ENCODE measurements at regions not wholly inside any gene's neighbourhood (a gene's known extent, or its start where the extent isn't known, plus 50 kb on each side); places are given as distances from the start of the nearest gene placed in this dataset.

GRCh38 chr21:38036016-38036415 lies 119.8 kb upstream of the KCNJ6 start:
- TF ChIP-seq CTCF (IDR thresholded peaks at IDR 0.05; ENCODE audit: borderline replicate concordance, control extremely low read depth, extremely low read depth, insufficient read depth, missing control alignments), result no peak
- DNase-seq (ENCODE audit: low spot score), result no peak
- in situ Hi-C loops (cut with MboI; ENCODE audit: low sequenced_read_pairs, unreplicated experiment), result no loop called here

GRCh38 chr21:38037416-38037815 lies 121.2 kb upstream of the KCNJ6 start:
- TF ChIP-seq CTCF (IDR thresholded peaks at IDR 0.05; ENCODE audit: borderline replicate concordance, control extremely low read depth, extremely low read depth, insufficient read depth, missing control alignments), result no peak
- no peak for DNase-seq (ENCODE audit: low spot score)
- in situ Hi-C loops (cut with MboI; ENCODE audit: low sequenced_read_pairs, unreplicated experiment), result no loop called here

- no peak for DNase-seq (ENCODE audit: low spot score)
- TF ChIP-seq CTCF (IDR thresholded peaks at IDR 0.05; ENCODE audit: borderline replicate concordance, control extremely low read depth, extremely low read depth, insufficient read depth, missing control alignments), result no peak
Measured at GRCh38 chr21:38039369-38039768, 123.1 kb upstream of the KCNJ6 start.

GRCh38 chr21:38039841-38040240 lies 123.6 kb upstream of the KCNJ6 start:
- no peak for DNase-seq (ENCODE audit: low spot score)
- TF ChIP-seq CTCF (IDR thresholded peaks at IDR 0.05; ENCODE audit: borderline replicate concordance, control extremely low read depth, extremely low read depth, insufficient read depth, missing control alignments), result no peak
- in situ Hi-C loops (cut with MboI; ENCODE audit: low sequenced_read_pairs, unreplicated experiment), result no loop called here

More at GRCh38 chr21:38039369-38039768, 123.1 kb upstream of the KCNJ6 start:
- in situ Hi-C loops (cut with MboI; ENCODE audit: low sequenced_read_pairs, unreplicated experiment), result no loop called here

- no peak for TF ChIP-seq CTCF (IDR thresholded peaks at IDR 0.05; ENCODE audit: borderline replicate concordance, control extremely low read depth, extremely low read depth, insufficient read depth, missing control alignments)
- in situ Hi-C loops (cut with MboI; ENCODE audit: low sequenced_read_pairs, unreplicated experiment), result no loop called here
- DNase-seq (ENCODE audit: low spot score), result no peak
Measured at GRCh38 chr21:38041493-38041892, 125.2 kb upstream of the KCNJ6 start.

- no peak for TF ChIP-seq CTCF (IDR thresholded peaks at IDR 0.05; ENCODE audit: borderline replicate concordance, control extremely low read depth, extremely low read depth, insufficient read depth, missing control alignments)
- in situ Hi-C loops (cut with MboI; ENCODE audit: low sequenced_read_pairs, unreplicated experiment), result no loop called here
- no peak for DNase-seq (ENCODE audit: low spot score)
Measured at GRCh38 chr21:38042246-38042645, 126.0 kb upstream of the KCNJ6 start.

- DNase-seq (ENCODE audit: low spot score), result no peak
- TF ChIP-seq CTCF (IDR thresholded peaks at IDR 0.05; ENCODE audit: borderline replicate concordance, control extremely low read depth, extremely low read depth, insufficient read depth, missing control alignments), result no peak
- in situ Hi-C loops (cut with MboI; ENCODE audit: low sequenced_read_pairs, unreplicated experiment), result no loop called here
Measured at GRCh38 chr21:38048167-38048566, 131.9 kb upstream of the KCNJ6 start.

Data from GM13976 (cell line).